Endothelial cell of hepatic sinusoid (primary cell): ENCODE measurements at regions not wholly inside any gene's neighbourhood (a gene's known extent, or its start where the extent isn't known, plus 50 kb on each side); places are given as distances from the start of the nearest gene placed in this dataset.

Experiments
- in situ Hi-C: cut with HindIII; loops from 2 replicates; pipeline ENCODE4 v1.10.0; 2017; ENCODE audit warnings: low sequenced_read_pairs

GRCh38 chr12:59088673-59089072 lies 168.4 kb upstream of the LRIG3 start:
- in situ Hi-C loops, result no loop called here

GRCh38 chr12:59087691-59088090 lies 167.4 kb upstream of the LRIG3 start:
- in situ Hi-C loops, result no loop called here

- in situ Hi-C loops, result no loop called here
These were observed 166.9 kb upstream of the LRIG3 start for GRCh38 chr12:59087077-59087673.

GRCh38 chr12:59086126-59086525 lies 165.8 kb upstream of the LRIG3 start:
- in situ Hi-C loops, result no loop called here

- in situ Hi-C loops, result no loop called here
These were observed 165.4 kb upstream of the LRIG3 start for GRCh38 chr12:59085690-59086089.

GRCh38 chr12:59084511-59085375 lies 164.4 kb upstream of the LRIG3 start:
- in situ Hi-C loops, result no loop called here

GRCh38 chr12:59082952-59083351 lies 162.6 kb upstream of the LRIG3 start:
- in situ Hi-C loops, result no loop called here

DNA sequence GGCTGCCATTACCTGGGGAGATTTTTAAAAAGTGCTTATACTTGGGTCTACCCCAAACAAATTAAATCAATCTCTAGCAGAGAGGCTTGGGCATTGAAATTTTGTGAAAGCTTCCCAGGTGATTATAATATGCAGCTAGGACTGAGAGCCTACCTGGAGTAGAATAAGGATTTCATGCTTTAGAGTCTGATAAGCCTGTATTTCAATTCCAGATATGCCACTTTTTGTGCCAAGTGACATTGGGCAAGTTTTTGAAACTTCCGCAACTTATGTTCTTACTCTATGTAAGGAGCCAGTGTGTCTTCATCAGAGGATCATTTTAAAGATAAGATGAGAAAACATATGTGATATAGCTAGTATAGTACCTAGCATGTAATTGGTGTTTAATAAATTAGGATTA lies 159.8 kb upstream of the LRIG3 start:
- in situ Hi-C loops, result no loop called here

DNA sequence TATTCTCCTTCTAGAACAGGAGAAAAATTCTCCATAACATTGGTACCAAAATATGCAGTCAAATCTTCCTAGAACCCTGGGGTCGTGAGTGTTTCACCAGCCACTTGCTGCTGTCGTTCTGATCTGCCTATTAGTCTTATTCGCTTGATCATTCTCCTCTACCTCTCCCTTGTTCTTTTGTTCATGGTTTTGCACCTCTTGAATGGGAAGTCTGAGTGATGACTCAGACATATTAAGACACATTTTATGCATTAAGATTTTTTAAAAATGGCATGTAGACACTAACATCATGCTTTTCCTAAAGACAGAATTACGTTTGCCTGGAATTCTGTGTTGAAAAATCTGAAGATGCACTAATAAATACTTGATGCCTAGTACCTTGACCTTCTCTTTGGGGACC lies 159.2 kb upstream of the LRIG3 start:
- in situ Hi-C loops, result no loop called here

- in situ Hi-C loops, result no loop called here
These were observed 158.7 kb upstream of the LRIG3 start for GRCh38 chr12:59079002-59079401.

DNA sequence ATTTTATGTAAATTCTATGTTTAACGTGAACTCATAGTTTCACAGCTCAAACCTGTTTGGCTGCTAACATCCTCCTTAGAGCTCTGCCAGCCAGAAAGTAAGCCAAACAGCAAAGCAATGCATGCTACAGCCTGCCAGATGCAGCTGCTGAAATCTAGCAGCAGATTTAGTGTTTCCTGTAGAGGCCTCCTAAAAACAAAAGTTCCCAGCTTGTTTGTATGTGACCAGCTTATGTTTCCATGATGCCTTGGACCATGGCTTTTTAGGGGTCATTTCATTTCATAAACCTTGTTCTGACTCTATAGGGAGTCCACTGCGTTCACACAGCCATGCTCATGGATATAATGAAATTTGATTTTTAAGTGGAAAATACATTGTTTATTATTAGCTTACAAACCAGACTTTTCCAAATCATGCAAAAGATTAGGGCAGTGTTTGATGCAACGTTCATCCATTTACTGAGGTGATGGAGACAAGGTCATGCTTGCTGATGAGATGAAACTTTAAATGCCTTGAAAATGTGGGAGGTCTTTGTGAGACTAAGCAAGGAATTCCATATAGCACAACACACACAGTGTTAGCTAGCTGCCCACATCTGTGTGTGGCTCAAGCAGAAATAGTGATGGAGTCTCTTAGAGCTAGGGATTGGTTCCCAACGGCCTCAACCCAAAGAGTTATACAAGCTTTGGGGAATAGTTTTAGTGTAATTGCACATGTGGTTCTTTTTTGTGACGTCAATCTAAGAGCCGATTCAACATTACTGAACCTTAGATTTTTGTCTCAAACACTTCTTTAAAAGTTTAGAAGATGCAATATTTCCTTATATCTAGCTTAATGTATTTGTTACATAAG lies 157.5 kb upstream of the LRIG3 start:
- in situ Hi-C loops, result no loop called here

DNA sequence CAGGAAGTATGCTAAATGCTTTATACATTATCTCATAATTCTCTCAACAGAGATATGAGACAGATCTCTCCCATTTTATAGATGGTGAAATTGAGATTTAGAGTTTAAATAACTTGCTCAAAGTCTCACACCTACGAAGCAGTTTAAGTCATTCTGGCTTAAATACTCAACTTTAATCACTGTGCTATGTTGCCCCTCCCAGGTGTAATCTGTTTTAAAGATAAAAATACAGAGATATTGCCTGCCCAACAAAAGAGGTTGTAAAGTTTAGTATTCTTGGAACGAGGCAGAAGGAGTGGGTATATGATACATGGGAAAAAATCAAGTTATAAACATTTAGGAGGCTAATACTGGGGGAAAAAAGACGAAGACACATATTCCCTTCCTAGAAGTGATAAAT lies 156.8 kb upstream of the LRIG3 start:
- in situ Hi-C loops, result no loop called here

DNA sequence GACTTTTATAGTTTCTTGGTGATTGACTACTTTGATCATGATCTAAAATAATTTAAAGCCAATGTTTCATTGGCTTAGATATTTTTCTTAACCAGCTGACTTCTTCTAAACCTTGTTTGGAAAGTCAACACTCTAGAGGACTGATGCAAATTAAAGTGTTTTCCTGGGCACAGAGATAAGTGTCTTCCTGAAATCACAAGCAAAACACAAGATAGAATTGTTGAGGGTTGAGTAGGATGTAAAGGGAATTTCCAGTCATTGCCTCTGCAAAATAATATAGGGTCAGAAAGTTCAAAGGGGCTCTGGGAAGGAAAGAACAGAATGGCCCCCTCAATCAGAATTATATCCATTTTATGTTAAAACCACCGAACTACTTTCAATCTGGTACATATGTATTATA lies 156.3 kb upstream of the LRIG3 start:
- in situ Hi-C loops, result no loop called here

- in situ Hi-C loops, result no loop called here
These were observed 155.7 kb upstream of the LRIG3 start for GRCh38 chr12:59075968-59076490.

DNA sequence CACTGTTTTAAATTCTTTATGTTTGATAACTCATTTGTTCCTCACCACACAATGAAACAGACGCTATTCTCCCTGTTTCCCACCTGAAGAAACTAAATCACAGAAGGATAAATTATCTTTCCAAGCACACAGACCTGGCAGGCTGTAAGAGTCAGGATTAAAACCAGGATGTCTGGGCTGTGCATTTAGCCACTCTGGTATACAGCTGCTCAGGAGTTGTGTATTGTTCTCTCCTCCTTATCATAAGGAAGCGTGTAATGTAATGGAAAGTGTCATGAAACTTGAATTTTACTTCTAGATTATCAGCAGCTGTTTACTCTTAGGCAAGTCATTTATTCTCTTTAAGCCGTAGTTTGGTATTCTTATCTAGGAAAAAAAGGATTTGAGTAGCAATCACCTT lies 154.8 kb upstream of the LRIG3 start:
- in situ Hi-C loops, result no loop called here

- in situ Hi-C loops, result no loop called here
These were observed 150.1 kb upstream of the LRIG3 start for GRCh38 chr12:59070322-59070933.

- in situ Hi-C loops, result no loop called here
These were observed 149.2 kb upstream of the LRIG3 start for GRCh38 chr12:59069516-59069915.

GRCh38 chr12:59068436-59068835 lies 148.1 kb upstream of the LRIG3 start:
- in situ Hi-C loops, result no loop called here

GRCh38 chr12:59067083-59067482 lies 146.8 kb upstream of the LRIG3 start:
- in situ Hi-C loops, result no loop called here

- in situ Hi-C loops, result no loop called here
These were observed 146.1 kb upstream of the LRIG3 start for GRCh38 chr12:59066445-59066844.
